ENCODE measurements at regions not wholly inside any gene's neighbourhood (a gene's known extent, or its start where the extent isn't known, plus 50 kb on each side); places are given as distances from the start of the nearest gene placed in this dataset.

GRCh38 chr9:89705651-89706050, 100.8 kb downstream of the GADD45G start:
- no peak overlapping the region for H3K4me3 ChIP-seq (ENCODE audit: insufficient read length, low read depth)
- no peaks in the 10 kb centered on the region for H3K9me3 ChIP-seq (ENCODE audit: insufficient read depth, low read length)
- TF ChIP-seq SUZ12 (IDR thresholded peaks at IDR 0.05; ENCODE audit: extremely low read depth, insufficient read depth, insufficient read length), result no peak
- no peak for TF ChIP-seq ZNF274 (IDR thresholded peaks at IDR 0.05; ENCODE audit: low read depth, low read length)
- no peak for TF ChIP-seq YY1 (IDR thresholded peaks at IDR 0.05; ENCODE audit: insufficient read depth, insufficient read length)
- DNase-seq (ENCODE audit: low read depth, low spot score), result no peak
- H3K9ac ChIP-seq (ENCODE audit: insufficient read length, low read depth), result no peak overlapping the region
- peaks cover 5% of the 10 kb centered on the region for H3K4me1 ChIP-seq (ENCODE audit: insufficient read depth, insufficient read length)
- H3K27me3 ChIP-seq (ENCODE audit: insufficient read depth, insufficient read length), result no peaks in the 10 kb centered on the region
- no peaks in the 10 kb centered on the region for H3K36me3 ChIP-seq (ENCODE audit: insufficient read depth, insufficient read length, low read length)

- DNase-seq (ENCODE audit: low read depth, low spot score), result no peak
- H3K4me3 ChIP-seq (ENCODE audit: insufficient read length, low read depth), result no peak overlapping the region
- TF ChIP-seq YY1 (IDR thresholded peaks at IDR 0.05; ENCODE audit: insufficient read depth, insufficient read length) (no peak), SUZ12 (IDR thresholded peaks at IDR 0.05; ENCODE audit: extremely low read depth, insufficient read depth, insufficient read length) (no peak), ZNF274 (IDR thresholded peaks at IDR 0.05; ENCODE audit: low read depth, low read length) (no peak)
- H3K9ac ChIP-seq (ENCODE audit: insufficient read length, low read depth), result no peak overlapping the region
- H3K27me3 ChIP-seq (ENCODE audit: insufficient read depth, insufficient read length), result no peaks in the 10 kb centered on the region
- no peaks in the 10 kb centered on the region for H3K9me3 ChIP-seq (ENCODE audit: insufficient read depth, low read length)
- no peaks in the 10 kb centered on the region for H3K36me3 ChIP-seq (ENCODE audit: insufficient read depth, insufficient read length, low read length)
- peaks cover 5% of the 10 kb centered on the region for H3K4me1 ChIP-seq (ENCODE audit: insufficient read depth, insufficient read length)
Observed at GRCh38 chr9:89706086-89706485, 101.3 kb downstream of the GADD45G start.

GRCh38 chr9:89706731-89707191, 101.9 kb downstream of the GADD45G start:
- no peaks in the 10 kb centered on the region for H3K36me3 ChIP-seq (ENCODE audit: insufficient read depth, insufficient read length, low read length)

GRCh38 chr9:89710697-89711096, 105.9 kb downstream of the GADD45G start:
- no peak overlapping the region for H3K9ac ChIP-seq (ENCODE audit: insufficient read length, low read depth)
- no peak overlapping the region for H3K4me3 ChIP-seq (ENCODE audit: insufficient read length, low read depth)
- no peaks in the 10 kb centered on the region for H3K36me3 ChIP-seq (ENCODE audit: insufficient read depth, insufficient read length, low read length)
- peaks cover 6% of the 10 kb centered on the region for H3K4me1 ChIP-seq (ENCODE audit: insufficient read depth, insufficient read length)
- no peaks in the 10 kb centered on the region for H3K27me3 ChIP-seq (ENCODE audit: insufficient read depth, insufficient read length)
- TF ChIP-seq SUZ12 (IDR thresholded peaks at IDR 0.05; ENCODE audit: extremely low read depth, insufficient read depth, insufficient read length) (no peak), ZNF274 (IDR thresholded peaks at IDR 0.05; ENCODE audit: low read depth, low read length) (no peak), YY1 (IDR thresholded peaks at IDR 0.05; ENCODE audit: insufficient read depth, insufficient read length) (no peak)
- no peaks in the 10 kb centered on the region for H3K9me3 ChIP-seq (ENCODE audit: insufficient read depth, low read length)
- no peak for DNase-seq (ENCODE audit: low read depth, low spot score)

More at GRCh38 chr9:89706731-89707191, 101.9 kb downstream of the GADD45G start:
- Histone ChIP-seq H3K27me3 (ENCODE audit: insufficient read depth, insufficient read length) (no peaks in the 10 kb centered on the region), H3K4me1 (ENCODE audit: insufficient read depth, insufficient read length) (peaks cover 3% of the 10 kb centered on the region), H3K4me3 (ENCODE audit: insufficient read length, low read depth) (no peak overlapping the region), H3K9ac (ENCODE audit: insufficient read length, low read depth) (no peak overlapping the region), H3K9me3 (ENCODE audit: insufficient read depth, low read length) (no peaks in the 10 kb centered on the region)
- TF ChIP-seq YY1 (IDR thresholded peaks at IDR 0.05; ENCODE audit: insufficient read depth, insufficient read length) (no peak), SUZ12 (IDR thresholded peaks at IDR 0.05; ENCODE audit: extremely low read depth, insufficient read depth, insufficient read length) (no peak), ZNF274 (IDR thresholded peaks at IDR 0.05; ENCODE audit: low read depth, low read length) (no peak)
- no peak for DNase-seq (ENCODE audit: low read depth, low spot score)

- no peak for DNase-seq (ENCODE audit: low read depth, low spot score)
- Histone ChIP-seq H3K9ac (ENCODE audit: insufficient read length, low read depth) (no peak overlapping the region), H3K4me1 (ENCODE audit: insufficient read depth, insufficient read length) (peaks cover 6% of the 10 kb centered on the region), H3K9me3 (ENCODE audit: insufficient read depth, low read length) (no peaks in the 10 kb centered on the region), H3K36me3 (ENCODE audit: insufficient read depth, insufficient read length, low read length) (no peaks in the 10 kb centered on the region), H3K27me3 (ENCODE audit: insufficient read depth, insufficient read length) (no peaks in the 10 kb centered on the region), H3K4me3 (ENCODE audit: insufficient read length, low read depth) (no peak overlapping the region)
- no peak for TF ChIP-seq YY1 (IDR thresholded peaks at IDR 0.05; ENCODE audit: insufficient read depth, insufficient read length)
- TF ChIP-seq SUZ12 (IDR thresholded peaks at IDR 0.05; ENCODE audit: extremely low read depth, insufficient read depth, insufficient read length), result no peak
- no peak for TF ChIP-seq ZNF274 (IDR thresholded peaks at IDR 0.05; ENCODE audit: low read depth, low read length)
Observed at GRCh38 chr9:89711866-89712265, 107.1 kb downstream of the GADD45G start.

GRCh38 chr9:89712283-89712682, 107.5 kb downstream of the GADD45G start:
- Histone ChIP-seq H3K4me1 (ENCODE audit: insufficient read depth, insufficient read length) (peaks cover 6% of the 10 kb centered on the region), H3K9ac (ENCODE audit: insufficient read length, low read depth) (no peak overlapping the region), H3K36me3 (ENCODE audit: insufficient read depth, insufficient read length, low read length) (no peaks in the 10 kb centered on the region), H3K27me3 (ENCODE audit: insufficient read depth, insufficient read length) (no peaks in the 10 kb centered on the region), H3K4me3 (ENCODE audit: insufficient read length, low read depth) (no peak overlapping the region), H3K9me3 (ENCODE audit: insufficient read depth, low read length) (no peaks in the 10 kb centered on the region)
- TF ChIP-seq ZNF274 (IDR thresholded peaks at IDR 0.05; ENCODE audit: low read depth, low read length) (no peak), SUZ12 (IDR thresholded peaks at IDR 0.05; ENCODE audit: extremely low read depth, insufficient read depth, insufficient read length) (no peak), YY1 (IDR thresholded peaks at IDR 0.05; ENCODE audit: insufficient read depth, insufficient read length) (no peak)
- DNase-seq (ENCODE audit: low read depth, low spot score), result no peak

GRCh38 chr9:89714321-89714720, 109.5 kb downstream of the GADD45G start:
- H3K4me3 ChIP-seq (ENCODE audit: insufficient read length, low read depth), result no peak overlapping the region
- H3K9ac ChIP-seq (ENCODE audit: insufficient read length, low read depth), result no peak overlapping the region
- TF ChIP-seq YY1 (IDR thresholded peaks at IDR 0.05; ENCODE audit: insufficient read depth, insufficient read length) (no peak), ZNF274 (IDR thresholded peaks at IDR 0.05; ENCODE audit: low read depth, low read length) (no peak), SUZ12 (IDR thresholded peaks at IDR 0.05; ENCODE audit: extremely low read depth, insufficient read depth, insufficient read length) (no peak)
- no peaks in the 10 kb centered on the region for H3K9me3 ChIP-seq (ENCODE audit: insufficient read depth, low read length)
- DNase-seq (ENCODE audit: low read depth, low spot score), result no peak
- peaks cover 6% of the 10 kb centered on the region for H3K4me1 ChIP-seq (ENCODE audit: insufficient read depth, insufficient read length)
- no peaks in the 10 kb centered on the region for H3K27me3 ChIP-seq (ENCODE audit: insufficient read depth, insufficient read length)
- no peaks in the 10 kb centered on the region for H3K36me3 ChIP-seq (ENCODE audit: insufficient read depth, insufficient read length, low read length)
